Parathyroid adenoma (tissue), 2 donors: ENCODE measurements at regions not wholly inside any gene's neighbourhood (a gene's known extent, or its start where the extent isn't known, plus 50 kb on each side); places are given as distances from the start of the nearest gene placed in this dataset.

ENCODE experiments used
- H2AFZ ChIP-seq: fragments of 300-600 bp; sonication (generic); one replicate; pipeline ENCODE4 v1.7.0; 2017; ENCODE audit warnings: antibody characterized with exemption, mild to moderate bottlenecking
- H3K27ac ChIP-seq: fragments of 300-600 bp; sonication (generic); one replicate; pipeline ENCODE4 v1.7.0; 2017
- H3K27me3 ChIP-seq: fragments of 300-600 bp; sonication (generic); one replicate; pipeline ENCODE4 v1.7.0; 2017; ENCODE audit warnings: low read length; ENCODE audit not compliant: control insufficient read depth, insufficient read depth
- H3K36me3 ChIP-seq: fragments of 300-600 bp; sonication (generic); one replicate; pipeline ENCODE4 v1.7.0; 2017; ENCODE audit warnings: low read length; ENCODE audit not compliant: control insufficient read depth, insufficient read depth
- H3K4me1 ChIP-seq: fragments of 300-600 bp; sonication (generic); one replicate; pipeline ENCODE4 v1.7.0; 2017; ENCODE audit warnings: control low read depth
- H3K4me2 ChIP-seq: fragments of 300-600 bp; sonication (generic); one replicate; pipeline ENCODE4 v1.7.0; 2017; ENCODE audit warnings: low read length
- H3K4me3 ChIP-seq: fragments of 300-600 bp; sonication (generic); one replicate; pipeline ENCODE4 v1.7.0; 2017; ENCODE audit warnings: low read depth, low read length
- H3K79me2 ChIP-seq: fragments of 300-600 bp; sonication (generic); one replicate; pipeline ENCODE4 v1.7.0; 2017; ENCODE audit warnings: control low read depth
- H3K9ac ChIP-seq: fragments of 300-600 bp; sonication (generic); one replicate; pipeline ENCODE4 v1.7.0; 2017; ENCODE audit warnings: mild to moderate bottlenecking
- H3K9me3 ChIP-seq: fragments of 300-600 bp; sonication (generic); one replicate; pipeline ENCODE4 v1.7.0; 2017; ENCODE audit warnings: low read length; ENCODE audit not compliant: control insufficient read depth
- TF ChIP-seq, protein P1 (sequence below): fragments of 300-600 bp; sonication (generic); IDR thresholded peaks from one replicate; pipeline ENCODE4 v1.7.0; 2017; ENCODE audit warnings: antibody characterized with exemption, mild to moderate bottlenecking
- donor health status: primary hyperparathyroidism.

DNA sequence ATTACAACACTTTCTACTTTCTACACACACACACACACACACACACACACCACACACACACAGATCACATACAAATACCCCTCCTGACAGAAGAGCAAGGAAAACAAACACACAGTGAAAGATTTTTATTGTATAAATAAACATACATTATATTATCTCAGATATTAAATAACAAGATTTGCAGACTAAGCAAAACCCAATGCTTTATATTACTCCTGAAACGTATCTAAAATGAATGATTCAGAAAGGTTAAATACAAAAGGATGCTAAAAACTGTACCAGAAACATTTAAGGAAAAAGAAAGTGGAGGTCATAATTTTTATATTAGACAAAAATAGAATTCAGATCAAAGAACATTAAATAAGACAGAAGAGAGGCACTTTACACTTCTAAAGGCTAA, 208.3 kb upstream of the NPSR1 start:
- peaks cover 3% of the 10 kb centered on the region for H3K9me3 ChIP-seq
- TF ChIP-seq, protein P1, sequence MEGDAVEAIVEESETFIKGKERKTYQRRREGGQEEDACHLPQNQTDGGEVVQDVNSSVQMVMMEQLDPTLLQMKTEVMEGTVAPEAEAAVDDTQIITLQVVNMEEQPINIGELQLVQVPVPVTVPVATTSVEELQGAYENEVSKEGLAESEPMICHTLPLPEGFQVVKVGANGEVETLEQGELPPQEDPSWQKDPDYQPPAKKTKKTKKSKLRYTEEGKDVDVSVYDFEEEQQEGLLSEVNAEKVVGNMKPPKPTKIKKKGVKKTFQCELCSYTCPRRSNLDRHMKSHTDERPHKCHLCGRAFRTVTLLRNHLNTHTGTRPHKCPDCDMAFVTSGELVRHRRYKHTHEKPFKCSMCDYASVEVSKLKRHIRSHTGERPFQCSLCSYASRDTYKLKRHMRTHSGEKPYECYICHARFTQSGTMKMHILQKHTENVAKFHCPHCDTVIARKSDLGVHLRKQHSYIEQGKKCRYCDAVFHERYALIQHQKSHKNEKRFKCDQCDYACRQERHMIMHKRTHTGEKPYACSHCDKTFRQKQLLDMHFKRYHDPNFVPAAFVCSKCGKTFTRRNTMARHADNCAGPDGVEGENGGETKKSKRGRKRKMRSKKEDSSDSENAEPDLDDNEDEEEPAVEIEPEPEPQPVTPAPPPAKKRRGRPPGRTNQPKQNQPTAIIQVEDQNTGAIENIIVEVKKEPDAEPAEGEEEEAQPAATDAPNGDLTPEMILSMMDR = no peak
- no peak overlapping the region for H3K4me2 ChIP-seq
- H3K4me3 ChIP-seq = no peak overlapping the region
- H2AFZ ChIP-seq = no peak overlapping the region
- no peaks in the 10 kb centered on the region for H3K4me1 ChIP-seq
- no peaks in the 10 kb centered on the region for H3K36me3 ChIP-seq
- no peak overlapping the region for H3K9ac ChIP-seq
- no peaks in the 10 kb centered on the region for H3K27me3 ChIP-seq
- H3K27ac ChIP-seq = no peak overlapping the region
- H3K79me2 ChIP-seq = no peaks in the 10 kb centered on the region

DNA sequence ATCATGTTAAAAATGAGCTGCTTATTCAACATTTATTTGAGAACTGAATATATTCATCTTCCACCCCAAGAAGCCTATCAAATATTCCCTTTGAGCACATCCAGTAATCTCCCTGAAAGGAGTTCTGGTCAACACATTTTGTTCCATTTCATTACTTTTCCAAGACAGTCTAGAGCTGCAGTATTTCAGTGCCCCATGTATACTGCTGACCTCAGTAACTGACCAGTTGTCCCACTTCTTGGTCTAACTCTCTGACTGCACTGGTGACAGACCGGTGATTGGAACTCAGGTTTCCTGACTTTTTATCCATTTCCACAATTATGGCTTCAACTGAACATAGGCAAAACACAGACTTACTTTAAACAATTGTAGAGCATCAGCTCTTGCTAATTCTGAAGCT, 206.8 kb upstream of the NPSR1 start:
- Histone ChIP-seq H3K9ac (no peak overlapping the region), H3K27ac (no peak overlapping the region), H3K9me3 (no peaks in the 10 kb centered on the region), H3K4me3 (no peak overlapping the region), H3K79me2 (no peaks in the 10 kb centered on the region), H3K36me3 (no peaks in the 10 kb centered on the region), H3K4me1 (no peaks in the 10 kb centered on the region), H3K27me3 (no peaks in the 10 kb centered on the region), H2AFZ (no peak overlapping the region), H3K4me2 (no peak overlapping the region)
- TF ChIP-seq, protein P1 = no peak

DNA sequence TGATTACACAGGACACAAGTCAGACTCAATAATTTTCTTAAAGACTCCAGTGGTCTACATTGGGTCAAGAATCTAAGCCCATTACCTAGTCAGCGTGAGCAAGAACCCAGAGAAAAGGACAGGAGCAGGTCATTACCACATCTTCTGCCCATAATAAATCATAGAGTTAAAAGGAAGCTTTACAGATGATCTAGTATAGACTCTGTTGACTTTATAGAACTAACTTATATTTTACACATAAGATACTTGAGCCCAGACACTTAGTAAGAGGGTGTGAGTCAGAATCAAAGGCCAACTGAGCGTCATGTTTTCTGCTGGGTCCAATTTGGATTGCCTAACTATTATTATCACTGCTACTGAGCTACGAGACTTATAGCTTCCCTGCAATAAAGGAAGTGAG, 206.1 kb upstream of the NPSR1 start:
- Histone ChIP-seq H3K27ac (no peak overlapping the region), H3K9me3 (no peaks in the 10 kb centered on the region), H3K9ac (no peak overlapping the region), H3K4me1 (no peaks in the 10 kb centered on the region), H2AFZ (no peak overlapping the region), H3K79me2 (no peaks in the 10 kb centered on the region), H3K36me3 (no peaks in the 10 kb centered on the region), H3K27me3 (no peaks in the 10 kb centered on the region), H3K4me2 (no peak overlapping the region), H3K4me3 (no peak overlapping the region)
- TF ChIP-seq, protein P1 = no peak

DNA sequence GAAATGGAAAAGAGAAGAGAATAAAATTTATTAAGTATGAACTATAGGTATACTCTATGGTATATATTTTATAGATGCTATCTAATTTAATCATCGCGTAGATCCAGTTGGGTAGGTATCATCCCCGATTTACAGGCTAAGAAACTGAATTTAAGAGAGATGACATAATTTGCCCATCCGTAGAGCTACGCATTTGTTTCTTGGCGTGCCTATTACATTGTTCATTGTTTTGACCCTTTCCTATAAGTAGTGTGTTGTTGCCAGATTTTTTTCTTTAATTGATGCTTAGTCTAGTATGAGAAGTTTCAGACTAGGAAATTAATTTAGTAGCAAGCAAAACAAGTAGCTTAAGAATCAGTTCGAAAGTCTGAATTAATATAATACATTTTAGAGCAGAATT, 205.7 kb upstream of the NPSR1 start:
- Histone ChIP-seq H3K79me2 (no peaks in the 10 kb centered on the region), H3K4me2 (no peak overlapping the region), H3K27me3 (no peaks in the 10 kb centered on the region), H2AFZ (no peak overlapping the region), H3K9me3 (no peaks in the 10 kb centered on the region), H3K36me3 (no peaks in the 10 kb centered on the region), H3K9ac (no peak overlapping the region), H3K4me1 (no peaks in the 10 kb centered on the region), H3K27ac (no peak overlapping the region), H3K4me3 (no peak overlapping the region)
- TF ChIP-seq, protein P1 = no peak

DNA sequence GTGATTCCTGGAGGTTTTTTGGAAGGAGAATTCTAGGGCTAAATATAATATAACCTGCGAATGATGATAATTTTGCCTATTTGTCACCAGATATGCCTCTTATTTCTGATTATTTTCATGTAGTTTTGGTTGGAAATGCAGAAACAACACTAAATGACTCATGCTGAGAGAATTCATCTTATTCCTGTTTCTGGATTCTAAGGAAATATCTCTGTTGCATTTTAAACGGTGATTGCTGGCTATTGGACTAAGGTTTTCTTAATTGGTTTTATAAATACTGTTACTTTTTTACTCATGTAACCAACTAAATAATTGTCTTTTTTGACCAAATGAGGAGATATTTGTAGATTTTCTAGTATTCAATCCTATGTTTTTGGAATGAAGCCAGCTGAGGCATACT, 204.9 kb upstream of the NPSR1 start:
- H3K27ac ChIP-seq = no peak overlapping the region
- no peaks in the 10 kb centered on the region for H3K4me1 ChIP-seq
- H3K4me2 ChIP-seq = no peak overlapping the region
- H3K79me2 ChIP-seq = no peaks in the 10 kb centered on the region
- no peaks in the 10 kb centered on the region for H3K9me3 ChIP-seq
- H3K36me3 ChIP-seq = no peaks in the 10 kb centered on the region
- H3K4me3 ChIP-seq = no peak overlapping the region
- TF ChIP-seq, protein P1 = no peak
- no peaks in the 10 kb centered on the region for H3K27me3 ChIP-seq
- no peak overlapping the region for H3K9ac ChIP-seq
- H2AFZ ChIP-seq = no peak overlapping the region
